ENCODE measurements at regions not wholly inside any gene's neighbourhood (a gene's known extent, or its start where the extent isn't known, plus 50 kb on each side); places are given as distances from the start of the nearest gene placed in this dataset.

- no peak for ATAC-seq (ENCODE audit: insufficient number of reproducible peaks, low FRiP score, low read depth)
- DNase-seq (ENCODE audit: low spot score) = no peak
- TF ChIP-seq CTCF (IDR thresholded peaks at IDR 0.05) = no peak
Observed at GRCh38 chr4:19698961-19699360, 552.7 kb upstream of the SLIT2 start.

GRCh38 chr4:19694812-19695211, 556.9 kb upstream of the SLIT2 start:
- no peaks in the 10 kb centered on the region for H3K9me3 ChIP-seq
- H3K4me3 ChIP-seq = no peak overlapping the region
- DNase-seq (ENCODE audit: low spot score) (no peak), ATAC-seq (ENCODE audit: insufficient number of reproducible peaks, low FRiP score, low read depth) (no peak)
- no peak overlapping the region for H3K27ac ChIP-seq
- no peaks in the 10 kb centered on the region for H3K36me3 ChIP-seq
- no peaks in the 10 kb centered on the region for H3K4me1 ChIP-seq (ENCODE audit: control insufficient read depth in 1 of 2, low read depth in 2 of 2)
- no peak for TF ChIP-seq CTCF (IDR thresholded peaks at IDR 0.05)
- no peaks in the 10 kb centered on the region for H3K27me3 ChIP-seq (replicated peaks; ENCODE audit: insufficient read depth)

More at GRCh38 chr4:19698961-19699360, 552.7 kb upstream of the SLIT2 start:
- Histone ChIP-seq H3K9me3 (no peaks in the 10 kb centered on the region), H3K4me1 (ENCODE audit: control insufficient read depth in 1 of 2, low read depth in 2 of 2) (no peaks in the 10 kb centered on the region), H3K36me3 (no peaks in the 10 kb centered on the region), H3K4me3 (no peak overlapping the region), H3K27me3 (replicated peaks; ENCODE audit: insufficient read depth) (no peaks in the 10 kb centered on the region), H3K27ac (no peak overlapping the region)

GRCh38 chr4:19693936-19694570, 557.7 kb upstream of the SLIT2 start:
- Histone ChIP-seq H3K9me3 (no peaks in the 10 kb centered on the region), H3K4me1 (ENCODE audit: control insufficient read depth in 1 of 2, low read depth in 2 of 2) (no peaks in the 10 kb centered on the region), H3K36me3 (no peaks in the 10 kb centered on the region), H3K27me3 (replicated peaks; ENCODE audit: insufficient read depth) (no peaks in the 10 kb centered on the region), H3K27ac (no peak overlapping the region), H3K4me3 (no peak overlapping the region)
- no peak for TF ChIP-seq CTCF (IDR thresholded peaks at IDR 0.05)
- DNase-seq (ENCODE audit: low spot score) (no peak), ATAC-seq (ENCODE audit: insufficient number of reproducible peaks, low FRiP score, low read depth) (peak; percentile 20)

- no peak overlapping the region for H3K4me3 ChIP-seq
Observed at GRCh38 chr4:19689511-19689910, 562.2 kb upstream of the SLIT2 start.

GRCh38 chr4:19686456-19686855, 565.2 kb upstream of the SLIT2 start:
- TF ChIP-seq CTCF (IDR thresholded peaks at IDR 0.05) = no peak
- H3K9me3 ChIP-seq = no peaks in the 10 kb centered on the region
- H3K27ac ChIP-seq = no peak overlapping the region
- no peaks in the 10 kb centered on the region for H3K36me3 ChIP-seq
- no peak for DNase-seq (ENCODE audit: low spot score)
- no peak for ATAC-seq (ENCODE audit: insufficient number of reproducible peaks, low FRiP score, low read depth)
- no peaks in the 10 kb centered on the region for H3K4me1 ChIP-seq (ENCODE audit: control insufficient read depth in 1 of 2, low read depth in 2 of 2)
- no peak overlapping the region for H3K4me3 ChIP-seq
- no peaks in the 10 kb centered on the region for H3K27me3 ChIP-seq (replicated peaks; ENCODE audit: insufficient read depth)

More at GRCh38 chr4:19689511-19689910, 562.2 kb upstream of the SLIT2 start:
- no peak overlapping the region for H3K27ac ChIP-seq
- ATAC-seq (ENCODE audit: insufficient number of reproducible peaks, low FRiP score, low read depth) (peak; percentile 26), DNase-seq (ENCODE audit: low spot score) (no peak)
- no peaks in the 10 kb centered on the region for H3K9me3 ChIP-seq
- no peak for TF ChIP-seq CTCF (IDR thresholded peaks at IDR 0.05)
- H3K4me1 ChIP-seq (ENCODE audit: control insufficient read depth in 1 of 2, low read depth in 2 of 2) = no peaks in the 10 kb centered on the region
- no peaks in the 10 kb centered on the region for H3K36me3 ChIP-seq
- H3K27me3 ChIP-seq (replicated peaks; ENCODE audit: insufficient read depth) = no peaks in the 10 kb centered on the region
